GM18526 (cell line): ENCODE measurements at regions not wholly inside any gene's neighbourhood (a gene's known extent, or its start where the extent isn't known, plus 50 kb on each side); places are given as distances from the start of the nearest gene placed in this dataset.

Experiments used
- POLR2A ChIP-seq: IDR thresholded peaks from 3 replicates; pipeline ENCODE4 v1.6.1; 2011; ENCODE audit not compliant: insufficient read length; ENCODE audit errors: extremely low read depth

- TF ChIP-seq POLR2A, result no peak
These were observed 191.4 kb upstream of the HES1 start for GRCh38 chr3:193944518-193944884.

DNA sequence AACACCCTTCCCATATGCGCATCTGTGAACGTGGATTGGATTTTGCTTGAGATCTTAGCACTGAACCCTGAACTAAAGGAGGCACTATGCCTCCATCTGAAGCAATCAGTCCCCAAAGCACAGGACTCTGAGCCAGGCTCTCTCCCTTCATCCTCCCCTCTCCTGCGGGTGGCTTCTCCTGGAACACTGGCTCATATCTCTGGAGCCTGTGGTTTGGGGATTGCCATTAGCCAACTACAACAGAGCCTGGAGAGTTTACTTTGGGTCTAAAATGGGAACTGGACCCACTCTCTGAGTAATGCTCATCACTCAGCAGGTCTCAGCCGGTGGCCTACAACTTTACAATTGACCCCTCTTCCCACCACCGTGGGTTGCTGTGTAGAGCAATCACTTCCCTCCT, 190.8 kb upstream of the HES1 start:
- no peak for TF ChIP-seq POLR2A

- TF ChIP-seq POLR2A, result no peak
These were observed 189.0 kb upstream of the HES1 start for GRCh38 chr3:193946945-193947344.

DNA sequence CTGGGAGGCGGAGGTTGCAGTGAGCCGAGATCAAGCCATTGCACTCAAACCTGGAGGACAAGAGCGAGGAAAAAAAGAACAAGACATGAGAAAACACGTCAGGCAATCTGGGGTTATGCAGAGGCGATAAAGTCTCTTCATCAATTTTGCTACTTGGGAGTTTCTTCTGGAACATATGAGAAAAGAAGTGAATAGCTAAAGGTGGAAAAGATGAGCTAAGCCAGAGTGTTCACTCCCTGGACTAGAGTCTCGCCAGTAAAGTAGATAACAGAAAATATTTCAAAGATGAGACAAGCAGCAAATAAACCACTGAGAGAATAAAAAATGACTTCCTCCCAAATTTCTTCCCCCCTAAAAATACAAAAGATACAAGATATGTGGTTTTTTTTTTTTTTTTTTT, 188.4 kb upstream of the HES1 start:
- no peak for TF ChIP-seq POLR2A

- TF ChIP-seq POLR2A, result no peak
These were observed 187.5 kb upstream of the HES1 start for GRCh38 chr3:193948459-193948858.

- TF ChIP-seq POLR2A, result no peak
These were observed 184.1 kb upstream of the HES1 start for GRCh38 chr3:193951859-193952258.

DNA sequence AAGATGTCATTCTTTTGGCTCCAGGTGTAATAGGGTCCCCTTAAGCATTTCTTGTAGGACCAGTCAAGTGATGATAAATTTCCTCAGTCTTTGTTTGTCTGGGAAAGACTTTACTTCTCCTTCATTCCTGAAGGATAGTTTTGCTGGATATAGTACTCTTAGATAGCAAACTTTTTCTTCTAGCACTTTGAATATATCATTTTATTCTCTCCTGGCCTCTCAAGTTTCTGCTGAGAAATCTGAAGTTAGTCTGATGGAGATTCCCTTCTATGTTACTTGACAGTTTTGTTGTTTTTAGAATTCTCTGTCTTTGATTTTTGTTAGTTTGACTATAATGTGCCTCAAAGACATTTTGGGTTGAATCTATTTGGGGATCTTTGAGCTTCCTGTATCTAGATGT, 181.2 kb upstream of the HES1 start:
- TF ChIP-seq POLR2A, result no peak

- no peak for TF ChIP-seq POLR2A
These were observed 180.2 kb upstream of the HES1 start for GRCh38 chr3:193955719-193956118.

GRCh38 chr3:193959861-193960260, 176.1 kb upstream of the HES1 start:
- TF ChIP-seq POLR2A, result no peak

- TF ChIP-seq POLR2A, result no peak
These were observed 175.3 kb upstream of the HES1 start for GRCh38 chr3:193960487-193961274.

DNA sequence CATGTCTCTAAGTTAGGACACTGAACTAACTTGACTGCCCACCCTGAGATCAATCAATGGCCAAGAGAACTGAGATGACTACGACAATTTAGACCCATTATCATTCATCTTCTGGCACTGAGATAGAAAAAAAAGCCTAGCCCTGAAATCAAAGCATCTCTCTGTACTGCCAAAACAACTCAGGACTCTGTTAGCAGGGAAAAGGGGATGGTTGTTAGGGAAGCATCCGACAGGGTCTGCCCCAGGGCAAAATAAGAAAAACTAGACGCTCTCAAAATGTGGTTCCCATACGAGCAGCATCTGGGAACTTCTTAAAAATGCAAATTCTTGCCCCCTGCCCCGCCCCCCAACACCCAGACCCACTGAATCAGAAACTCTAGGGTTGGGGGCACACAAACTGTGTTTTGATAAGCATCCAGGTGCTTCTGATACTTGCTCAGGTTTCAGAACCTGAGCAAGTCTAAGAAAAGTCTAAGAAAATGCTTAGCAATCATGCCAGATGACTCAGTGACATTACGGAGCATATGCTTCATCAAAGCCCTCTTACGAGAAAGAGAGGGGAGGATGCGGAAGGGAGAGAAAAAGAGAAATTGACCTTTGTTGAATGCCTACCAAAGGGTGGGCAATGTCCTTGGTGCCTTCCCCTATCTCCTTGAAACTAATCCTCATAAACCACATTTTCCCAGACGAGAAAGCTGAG, 172.8 kb upstream of the HES1 start:
- no peak for TF ChIP-seq POLR2A

DNA sequence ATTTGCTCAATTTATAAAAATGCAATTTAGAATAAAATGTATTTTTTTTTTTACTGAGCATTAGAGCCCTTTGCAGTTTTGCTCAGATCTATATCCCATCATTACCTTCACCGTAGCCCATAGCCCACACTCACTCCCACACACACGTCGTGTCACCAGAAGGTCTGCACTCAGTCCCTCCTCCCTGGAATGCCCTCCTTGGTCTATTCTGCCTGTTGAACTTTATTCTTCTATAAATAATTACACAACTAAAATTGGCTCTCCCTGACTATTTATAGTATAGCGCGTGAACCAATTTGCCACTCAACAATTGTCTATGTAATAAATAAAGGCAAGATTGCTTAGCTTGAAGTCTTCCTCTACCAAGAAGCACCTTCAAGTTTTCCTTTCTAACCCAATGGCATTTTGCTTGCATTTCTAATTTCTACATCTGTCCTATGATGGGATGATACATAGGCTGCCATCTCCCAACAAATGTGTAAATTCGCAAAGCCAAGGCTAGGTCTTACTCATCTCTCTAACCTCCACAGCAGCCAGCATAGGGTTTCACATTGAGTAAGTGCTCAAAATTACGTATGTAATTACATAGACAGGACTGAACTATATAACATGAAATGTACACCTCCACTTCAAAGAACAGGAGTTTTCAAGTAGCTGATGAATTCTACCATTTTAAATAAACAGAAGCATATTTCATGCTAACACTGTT, 172.0 kb upstream of the HES1 start:
- TF ChIP-seq POLR2A, result no peak

- TF ChIP-seq POLR2A, result no peak
These were observed 171.4 kb upstream of the HES1 start for GRCh38 chr3:193964517-193964880.

GRCh38 chr3:193968380-193968974, 167.5 kb upstream of the HES1 start:
- no peak for TF ChIP-seq POLR2A

DNA sequence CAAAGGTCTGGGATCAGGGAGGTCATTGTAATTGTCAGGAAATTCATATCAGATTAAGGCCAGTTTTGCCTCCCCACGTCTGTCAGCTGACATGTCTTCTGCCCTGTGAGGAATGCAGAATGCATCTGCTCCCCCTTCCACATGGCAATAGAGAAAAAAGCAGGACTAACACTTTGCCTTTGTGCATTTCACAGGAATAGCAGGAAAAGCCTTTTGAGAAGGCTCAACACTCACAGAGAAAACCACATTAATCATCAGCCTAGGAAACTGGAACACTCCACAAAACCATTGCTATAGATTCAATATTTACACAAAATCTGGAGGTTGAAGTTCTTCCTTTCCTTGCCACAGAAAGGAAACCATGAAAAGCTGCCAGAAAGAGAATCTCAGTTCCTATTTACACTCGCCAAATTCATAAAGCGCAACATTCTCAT, 165.2 kb upstream of the HES1 start:
- no peak for TF ChIP-seq POLR2A
